GM03348 (cell line): ENCODE measurements at regions not wholly inside any gene's neighbourhood (a gene's known extent, or its start where the extent isn't known, plus 50 kb on each side); places are given as distances from the start of the nearest gene placed in this dataset.
"Not testable (repeated sequence)": the region's sequence is repeated elsewhere in the genome, so short reads cannot be mapped to it uniquely, and the experiment has no call there.

Experiments
- DNase-seq: peaks from one replicate; pipeline ENCODE4 v3.0.0; 2012; ENCODE audit warnings: low spot score

DNA sequence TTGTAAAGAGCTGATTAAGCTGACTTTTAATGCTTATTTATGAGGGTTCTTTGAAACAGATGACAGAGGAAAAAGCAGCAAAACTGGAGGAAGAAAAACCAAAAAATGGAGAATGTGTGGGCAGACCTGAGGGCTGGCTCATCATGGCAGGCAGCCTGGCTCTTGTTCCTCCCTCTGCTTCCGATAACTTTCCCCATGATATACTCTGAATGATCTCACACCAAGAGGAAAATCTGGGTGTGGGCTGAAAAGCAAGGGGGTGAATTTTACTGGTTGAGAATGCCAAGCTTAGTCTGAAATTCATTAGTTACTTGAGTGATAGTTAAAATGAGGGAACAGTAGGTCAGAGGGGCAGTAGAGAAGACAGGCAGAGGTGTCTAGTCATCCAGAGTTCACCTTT, 330.1 kb upstream of the PRICKLE1 start:
- DNase-seq = no peak

DNA sequence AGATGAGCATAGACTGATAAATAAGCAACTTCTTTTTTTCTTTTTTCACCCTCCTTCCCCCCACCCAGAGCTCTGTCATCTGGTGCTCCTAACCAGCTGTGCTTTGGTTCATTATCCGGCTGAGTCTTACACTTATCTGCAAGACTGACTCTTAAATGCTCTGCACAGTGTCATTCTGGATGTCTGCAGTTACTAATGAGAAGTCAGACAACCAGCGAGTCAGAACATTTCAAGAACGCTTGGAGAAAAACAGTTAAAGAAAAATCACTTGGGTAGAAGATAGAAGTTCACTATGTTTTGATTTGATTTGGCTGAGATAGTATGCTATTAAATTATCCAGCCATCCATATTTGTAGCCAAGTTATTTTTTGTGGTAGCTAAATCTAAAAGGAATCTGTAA, 328.9 kb upstream of the PRICKLE1 start:
- no peak for DNase-seq

DNA sequence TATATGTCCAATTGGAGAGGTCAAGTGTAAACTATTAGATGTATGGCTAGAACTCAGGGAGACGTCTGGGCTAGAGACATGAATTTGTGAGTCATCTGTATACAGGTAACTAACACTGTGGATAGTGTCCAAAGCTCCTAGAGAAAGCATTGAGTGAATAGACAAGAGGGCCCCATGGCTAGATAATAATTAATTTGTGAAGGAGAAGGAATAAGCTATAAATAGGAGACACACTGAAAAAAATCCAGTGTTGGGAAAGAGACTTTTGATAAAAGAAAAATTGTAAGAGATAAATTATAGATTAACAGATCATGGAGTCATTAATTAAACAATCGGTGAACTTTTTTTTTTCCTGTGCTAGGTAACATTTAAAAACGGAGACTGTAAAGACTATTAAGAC, 326.6 kb upstream of the PRICKLE1 start:
- no peak for DNase-seq

DNA sequence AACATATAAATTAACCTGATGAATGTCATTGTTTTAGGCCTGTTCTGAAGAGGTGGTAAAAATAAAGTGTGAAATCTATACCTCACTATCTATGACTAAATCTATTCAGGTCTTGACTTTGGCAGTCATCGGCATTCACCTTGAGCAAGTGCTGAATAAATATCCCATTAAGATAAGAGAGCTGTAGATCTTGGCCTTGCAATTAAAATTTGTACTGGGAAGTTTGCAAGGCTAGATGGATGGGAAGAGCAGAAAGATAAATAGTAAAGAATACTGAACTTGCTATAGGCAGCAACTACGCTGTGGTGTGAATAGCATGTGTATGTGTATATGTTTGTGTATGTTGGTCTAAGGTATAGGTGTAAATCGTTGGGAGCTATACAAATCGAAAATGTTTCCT, 325.9 kb upstream of the PRICKLE1 start:
- no peak for DNase-seq

DNA sequence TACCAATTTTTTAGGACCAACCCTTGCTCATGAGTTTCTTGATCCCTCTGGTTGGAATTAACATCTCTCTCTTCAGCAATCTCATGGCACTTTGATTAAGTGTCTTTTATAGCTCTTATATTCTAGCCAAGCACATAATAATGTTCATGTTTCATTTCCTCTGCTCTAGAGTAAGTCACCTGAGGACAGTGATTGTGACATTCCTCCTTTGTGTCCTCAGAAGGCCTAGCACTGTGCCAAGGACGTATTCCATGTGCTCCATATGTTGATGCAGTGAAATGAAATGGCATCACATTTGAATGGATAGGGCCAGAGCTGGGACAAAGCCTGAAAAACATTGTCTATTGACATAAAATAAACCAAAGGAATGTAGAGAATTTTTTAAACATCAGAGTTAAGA, 322.8 kb upstream of the PRICKLE1 start:
- DNase-seq = no peak

DNA sequence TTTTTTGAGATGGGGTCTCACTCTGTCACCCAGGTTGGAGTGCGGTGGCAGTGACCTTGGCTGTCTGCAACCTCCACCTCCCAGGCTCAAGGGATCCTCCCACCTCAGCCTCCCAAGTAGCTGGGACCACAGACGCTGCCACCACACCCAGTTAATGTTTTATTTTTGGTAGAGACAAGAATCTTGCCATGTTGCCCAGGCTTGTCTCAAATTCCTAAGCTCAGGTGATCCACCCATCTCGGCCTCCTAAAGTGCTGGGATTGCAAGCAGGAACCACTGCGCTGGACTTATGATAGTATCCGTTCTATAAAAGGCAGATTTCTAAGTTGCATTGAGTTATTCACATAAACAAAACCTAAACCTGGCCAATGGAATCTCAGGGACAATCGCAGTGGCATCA, 321.1 kb upstream of the PRICKLE1 start:
- DNase-seq = no peak

DNA sequence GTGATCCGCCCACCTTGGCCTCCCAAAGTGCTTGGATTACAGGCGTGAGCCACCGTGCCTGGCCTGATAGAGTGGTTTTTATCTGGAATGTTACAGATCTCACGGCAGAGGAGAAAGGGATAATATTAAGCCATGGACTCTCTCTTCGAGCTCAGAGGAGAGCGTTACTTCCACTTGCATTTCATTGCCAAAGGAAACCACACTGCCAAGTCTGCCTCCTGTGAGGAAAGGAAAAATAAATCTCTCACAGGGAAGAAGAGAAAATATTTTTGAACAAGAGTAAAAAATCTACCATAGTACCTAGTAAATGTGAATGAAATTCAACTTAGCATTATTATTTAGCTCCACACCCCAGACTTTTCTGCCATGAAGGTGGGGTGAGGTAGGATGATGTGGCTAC, 319.2 kb upstream of the PRICKLE1 start:
- no peak for DNase-seq

DNA sequence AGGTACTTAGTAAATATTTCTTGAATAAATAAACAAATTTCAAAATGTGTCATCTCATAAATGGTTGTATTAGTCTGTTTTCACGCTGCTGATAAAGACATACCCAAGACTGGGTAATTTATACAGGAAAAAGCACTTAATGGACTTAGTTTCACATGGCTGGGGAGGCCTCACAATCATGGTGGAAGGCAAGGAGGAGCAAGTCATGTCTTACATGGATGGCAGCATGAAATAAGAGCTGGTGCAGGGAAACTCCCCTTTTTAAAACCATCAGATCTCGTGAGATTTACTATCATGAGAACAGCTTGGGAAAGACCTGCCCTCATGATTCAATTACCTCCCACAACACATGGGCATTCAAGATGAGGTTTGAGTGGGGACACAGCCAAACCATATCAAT, 317.3 kb upstream of the PRICKLE1 start:
- not testable (repeated sequence) for DNase-seq

DNA sequence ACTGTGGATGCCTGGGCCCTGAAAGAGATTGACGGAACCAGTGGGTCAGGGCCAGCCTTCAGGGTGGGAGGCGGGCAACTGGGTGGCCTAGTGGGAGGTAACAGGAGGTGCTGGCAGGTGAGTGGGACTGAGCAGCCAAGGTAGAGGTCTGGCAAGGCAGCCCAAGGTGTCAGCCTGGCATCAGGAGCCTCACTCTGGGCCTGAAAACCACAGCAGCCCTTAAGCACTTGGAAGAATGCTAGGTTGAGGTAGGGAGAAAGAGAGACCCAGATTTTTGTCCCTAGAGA, 315.8 kb upstream of the PRICKLE1 start:
- DNase-seq = no peak

DNA sequence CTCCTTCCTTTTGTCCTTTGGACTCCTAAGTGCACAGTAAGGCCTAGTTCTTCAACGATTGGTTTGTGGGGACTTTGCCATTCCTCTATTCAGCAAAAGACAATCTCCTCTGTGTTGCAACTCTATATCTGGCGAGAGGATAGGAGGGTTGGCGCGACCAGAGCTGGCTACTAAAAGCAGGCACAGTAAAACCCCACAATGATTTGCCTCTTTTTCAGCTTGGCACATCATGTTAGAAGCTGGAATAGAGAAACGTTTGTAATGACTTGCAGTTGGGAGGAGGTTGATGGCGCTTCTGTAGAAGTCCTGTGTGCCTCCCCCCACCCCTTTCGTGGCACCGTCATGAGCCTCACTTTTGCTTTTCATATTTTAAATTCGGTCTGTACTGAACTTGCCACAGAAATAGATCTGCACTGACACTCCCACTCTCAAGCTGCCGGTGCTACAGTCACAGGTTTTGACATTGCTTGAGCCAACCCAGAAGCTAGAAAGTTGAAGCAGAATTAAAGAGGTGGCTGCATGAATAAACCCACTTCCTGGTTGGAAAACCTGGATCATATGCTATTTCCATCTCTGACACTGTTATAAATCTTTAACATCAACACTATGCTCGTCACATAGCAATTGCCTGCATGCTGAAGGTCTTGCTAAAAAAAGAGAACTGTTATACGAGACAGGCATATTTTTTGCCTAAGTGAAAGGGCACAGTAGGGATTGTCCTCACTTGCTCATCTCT, 315.3 kb upstream of the PRICKLE1 start:
- DNase-seq = peak; percentile 5

DNA sequence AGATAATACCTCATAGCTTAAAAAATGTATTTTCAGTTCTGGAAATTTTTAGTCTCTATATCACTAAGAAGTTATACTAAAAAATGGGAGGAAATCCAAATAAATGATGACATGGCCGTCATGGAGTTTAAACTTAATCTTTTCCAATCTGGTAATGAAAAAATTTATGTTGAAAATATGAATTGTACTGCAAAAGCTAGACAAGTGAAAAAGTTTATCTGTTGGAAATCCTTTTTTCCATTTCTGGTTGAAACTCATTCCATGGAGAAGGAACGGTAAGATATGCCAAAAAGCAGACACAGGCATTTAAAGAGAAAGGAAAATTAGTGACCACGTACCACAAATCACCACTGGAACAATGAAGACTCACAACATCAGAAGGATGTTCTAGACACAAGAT, 314.2 kb upstream of the PRICKLE1 start:
- DNase-seq = no peak

DNA sequence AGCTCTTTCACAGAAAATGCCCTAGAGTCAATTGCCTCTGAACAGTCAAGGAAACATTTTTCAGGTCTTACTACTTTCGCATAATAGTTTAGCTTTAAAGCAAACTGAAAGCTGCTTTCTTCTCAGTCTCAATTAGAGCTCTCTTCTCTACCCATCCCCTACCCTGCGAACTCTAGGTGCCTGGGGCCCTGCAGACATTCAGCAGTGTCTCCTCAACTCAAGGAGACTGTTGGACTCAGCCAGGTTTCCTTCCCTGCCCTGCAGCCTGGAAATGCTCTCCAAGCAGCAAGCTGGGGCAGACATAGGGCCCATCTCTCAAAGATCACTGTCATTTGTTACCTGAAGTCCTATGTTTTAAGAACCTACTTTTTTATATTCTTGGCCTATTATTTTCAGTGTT, 312.5 kb upstream of the PRICKLE1 start:
- no peak for DNase-seq

DNA sequence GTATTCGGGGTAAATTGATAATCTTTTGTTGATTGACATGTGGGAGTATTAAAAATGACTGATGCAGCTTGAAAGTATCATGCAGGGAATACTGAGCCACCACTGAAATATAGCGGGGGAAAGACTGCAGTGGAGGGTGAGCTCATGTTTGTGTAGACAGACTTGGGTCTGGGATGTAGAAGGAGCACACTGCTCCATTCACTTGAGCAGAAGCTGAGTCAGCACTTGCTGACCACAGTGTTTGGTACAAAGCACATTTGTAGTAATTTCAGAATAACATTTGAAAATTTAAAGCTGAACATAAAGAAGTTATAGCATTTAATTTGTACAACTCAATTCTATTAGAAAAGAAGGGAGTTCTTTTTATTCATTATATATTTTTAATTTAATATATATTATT, 304.3 kb upstream of the PRICKLE1 start:
- no peak for DNase-seq

DNA sequence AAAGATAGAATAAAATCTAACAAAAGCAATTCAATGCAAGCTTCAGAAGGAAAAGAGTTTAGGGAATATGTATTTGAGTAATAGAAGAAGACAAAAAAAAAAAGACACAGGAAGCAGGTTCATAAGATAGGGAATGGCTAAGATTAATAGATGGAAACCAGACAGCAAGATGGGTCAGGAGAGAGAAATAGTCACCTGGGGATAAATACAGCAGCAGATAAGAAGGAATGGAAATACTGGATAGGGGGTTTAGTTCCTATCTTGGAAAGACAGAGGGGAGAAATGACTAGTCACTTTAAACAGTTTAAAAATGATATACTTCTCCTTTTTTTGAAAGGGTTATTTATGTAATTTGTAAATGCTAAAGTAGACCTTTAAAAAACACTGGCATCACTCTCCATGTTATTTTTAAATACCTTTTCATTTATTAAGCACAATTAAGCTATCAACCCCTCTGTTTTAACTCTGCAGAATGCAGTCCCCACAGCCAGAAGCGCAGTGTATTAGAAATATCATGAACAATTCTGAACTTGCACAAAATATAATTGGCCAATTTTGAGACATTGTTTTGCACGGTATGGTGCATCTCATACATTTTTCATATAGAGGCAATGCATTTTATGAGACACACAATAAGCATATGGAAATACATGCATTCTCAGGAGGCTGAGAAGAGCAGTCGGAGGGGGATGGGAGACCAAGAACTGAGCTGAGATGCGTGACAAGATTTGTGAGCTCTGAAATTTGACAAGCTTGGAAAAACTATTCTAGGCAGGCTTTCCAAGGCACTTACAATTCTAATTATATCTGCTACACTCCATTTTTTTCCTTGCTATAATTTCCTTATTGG, 303.4 kb upstream of the PRICKLE1 start:
- DNase-seq = no peak

DNA sequence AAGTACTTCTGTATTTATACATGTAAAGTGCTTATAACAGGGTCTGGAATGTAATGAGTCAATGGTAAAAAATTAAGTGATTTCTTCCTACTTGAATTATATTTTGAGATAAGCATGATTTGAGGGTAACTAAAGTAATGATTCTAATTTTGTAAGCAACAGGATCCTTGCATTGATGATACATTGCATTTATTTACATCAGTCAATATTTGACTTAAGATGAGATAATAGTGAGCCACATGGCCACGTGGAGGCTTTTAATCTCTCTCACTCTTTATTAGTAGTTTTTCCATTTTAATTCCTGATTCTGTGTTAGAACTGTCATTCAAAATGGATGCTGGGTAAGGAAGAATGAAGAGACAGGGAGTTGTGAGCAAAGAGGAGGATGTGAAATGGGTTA, 298.1 kb upstream of the PRICKLE1 start:
- no peak for DNase-seq

DNA sequence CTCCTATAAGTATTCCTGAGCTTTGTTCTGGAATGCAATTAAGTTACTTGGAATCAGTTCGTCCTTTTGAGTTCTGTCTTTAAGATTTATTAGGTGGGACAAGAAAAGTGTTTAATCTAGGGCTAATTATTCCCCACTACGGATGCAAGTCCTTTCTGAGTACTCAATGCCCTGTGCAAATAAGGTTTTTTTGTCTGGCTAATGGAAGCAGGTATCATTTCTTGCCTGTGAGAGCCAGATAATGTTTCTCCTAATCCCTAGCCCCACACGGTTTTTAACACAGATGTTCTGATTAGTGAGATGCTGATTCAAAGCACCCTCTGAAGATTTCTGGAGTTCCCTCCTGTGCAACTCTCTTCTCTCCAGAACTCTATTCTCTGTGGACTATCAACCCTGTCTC, 296.6 kb upstream of the PRICKLE1 start:
- no peak for DNase-seq

DNA sequence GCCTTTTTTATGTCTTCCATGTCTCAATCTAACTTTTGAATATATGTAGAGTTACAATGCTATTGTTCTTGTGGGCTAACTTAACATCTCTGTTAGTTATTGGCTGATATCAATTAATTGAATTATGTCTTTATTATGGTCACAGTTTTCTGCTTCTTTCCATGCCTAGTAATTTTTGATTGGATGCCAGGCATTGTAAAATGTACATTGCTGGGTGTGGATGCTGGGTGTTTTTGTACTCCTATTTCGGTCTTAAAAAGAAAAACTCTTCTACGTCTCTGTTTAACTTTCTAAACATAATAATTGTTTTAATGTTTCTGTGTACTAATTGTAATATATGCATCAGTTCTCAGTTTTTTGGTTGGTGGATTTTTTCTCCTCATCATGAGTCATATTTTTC, 296.1 kb upstream of the PRICKLE1 start:
- no peak for DNase-seq

DNA sequence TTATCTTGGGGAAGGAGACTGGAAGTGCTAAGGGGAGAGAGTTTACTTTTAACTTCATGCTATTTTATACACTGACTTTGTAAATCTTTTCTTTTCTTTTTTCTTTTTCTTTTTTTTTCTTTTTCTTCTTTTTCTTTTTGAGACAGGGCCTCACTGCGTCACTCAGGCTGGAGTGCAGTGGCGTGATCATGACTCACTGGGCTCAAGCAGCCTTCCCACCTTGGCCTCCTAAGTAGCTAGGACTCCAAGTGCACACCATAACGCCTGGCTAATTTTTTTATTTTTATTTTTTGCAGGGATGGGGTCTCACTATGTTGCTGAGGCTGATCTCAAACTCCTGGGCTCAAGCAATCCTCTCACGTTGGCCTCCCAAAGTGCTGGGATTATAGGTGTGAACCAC, 294.6 kb upstream of the PRICKLE1 start:
- DNase-seq = no peak

DNA sequence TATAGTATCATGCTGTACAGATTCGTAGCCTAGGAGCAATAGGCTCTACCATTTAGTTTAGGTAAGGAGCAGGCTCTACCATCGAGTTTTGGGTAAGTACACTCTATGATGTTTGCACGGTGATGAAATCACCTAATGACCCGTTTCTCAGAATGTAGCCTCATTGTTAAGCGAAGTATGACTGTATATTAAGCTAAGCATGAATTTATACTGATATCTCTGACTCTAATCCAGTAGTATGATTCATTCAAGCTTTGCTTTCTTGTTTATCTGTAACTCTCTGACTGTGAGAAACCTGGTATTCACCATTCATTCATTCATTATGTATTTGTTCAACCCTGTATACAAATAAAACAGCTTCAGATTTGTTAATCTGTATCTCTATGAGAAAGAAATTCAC, 283.9 kb upstream of the PRICKLE1 start:
- DNase-seq = no peak

DNA sequence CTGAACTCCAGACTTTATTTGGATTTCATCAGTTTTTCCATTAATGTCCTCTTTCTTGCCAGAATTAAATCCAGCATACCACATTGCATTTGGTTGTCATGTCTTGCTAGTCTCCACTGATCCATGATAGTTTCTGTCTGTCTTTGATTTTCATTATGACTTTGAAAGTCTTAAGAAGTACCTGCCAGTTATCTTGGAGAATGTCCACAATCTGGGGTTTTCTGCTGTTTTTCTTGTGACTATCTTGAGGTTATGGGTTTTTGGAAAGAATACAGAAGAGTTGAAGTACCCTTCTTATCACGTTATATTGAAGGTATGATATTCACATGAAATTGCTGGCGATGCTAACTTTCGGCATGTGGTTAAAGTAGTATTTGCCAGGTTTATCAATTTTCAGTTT, 282.3 kb upstream of the PRICKLE1 start:
- no peak for DNase-seq

DNA sequence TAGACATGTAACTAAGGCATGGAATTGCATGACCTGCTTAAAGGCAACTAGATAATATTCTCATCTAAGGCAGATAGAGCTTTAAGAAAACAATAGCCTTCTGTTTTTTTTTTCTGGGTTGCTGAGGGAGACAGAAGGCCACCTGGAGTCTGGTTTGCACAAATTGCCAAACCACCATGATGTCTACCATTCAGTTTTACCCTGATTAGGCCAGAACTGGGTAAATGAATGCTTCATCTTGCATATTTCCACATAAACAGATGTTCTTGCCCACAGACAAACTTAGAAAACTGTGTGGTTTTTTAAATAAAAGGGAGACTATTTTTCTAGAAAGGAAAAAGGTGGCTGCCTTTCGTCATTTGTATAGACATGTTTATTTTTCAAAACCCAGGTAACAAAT, 278.7 kb upstream of the PRICKLE1 start:
- no peak for DNase-seq

DNA sequence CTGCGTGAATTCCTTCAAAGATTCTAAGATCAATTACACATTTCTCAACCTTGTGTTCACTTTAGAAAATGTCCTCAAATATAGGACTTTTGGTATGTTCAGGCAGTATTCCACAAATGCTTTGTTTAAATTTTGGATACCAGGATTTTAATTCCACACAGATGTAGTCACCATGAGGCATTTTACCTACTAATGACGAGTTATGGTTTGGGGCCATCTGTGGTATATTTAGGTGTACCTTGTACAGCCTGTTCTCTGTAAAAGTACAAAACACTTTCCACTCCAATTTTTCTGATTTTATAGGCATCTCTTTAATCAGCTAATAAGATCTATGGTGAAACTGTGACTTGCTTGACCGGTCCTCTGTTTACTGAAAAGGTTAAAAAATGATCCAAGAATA, 275.7 kb upstream of the PRICKLE1 start:
- DNase-seq = no peak

DNA sequence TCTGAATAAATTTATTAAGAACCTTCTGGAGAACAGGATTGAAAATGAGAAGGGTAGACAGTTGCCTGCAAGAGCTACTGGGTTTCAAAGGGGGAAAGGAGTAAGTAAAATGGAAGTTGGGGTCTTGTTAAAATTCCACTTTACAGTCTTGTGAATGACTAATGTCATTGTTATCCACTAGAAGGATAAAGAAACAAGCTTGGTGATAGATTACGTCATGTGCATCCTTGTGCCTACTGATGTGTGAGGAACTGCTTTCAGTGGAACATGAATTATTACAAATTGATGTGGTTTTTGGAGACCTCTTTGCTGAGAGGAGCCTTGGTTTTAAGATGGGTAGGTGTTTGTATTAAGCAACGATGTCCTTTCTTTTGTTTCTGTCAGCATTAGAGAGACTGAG, 272.5 kb upstream of the PRICKLE1 start:
- DNase-seq = no peak

DNA sequence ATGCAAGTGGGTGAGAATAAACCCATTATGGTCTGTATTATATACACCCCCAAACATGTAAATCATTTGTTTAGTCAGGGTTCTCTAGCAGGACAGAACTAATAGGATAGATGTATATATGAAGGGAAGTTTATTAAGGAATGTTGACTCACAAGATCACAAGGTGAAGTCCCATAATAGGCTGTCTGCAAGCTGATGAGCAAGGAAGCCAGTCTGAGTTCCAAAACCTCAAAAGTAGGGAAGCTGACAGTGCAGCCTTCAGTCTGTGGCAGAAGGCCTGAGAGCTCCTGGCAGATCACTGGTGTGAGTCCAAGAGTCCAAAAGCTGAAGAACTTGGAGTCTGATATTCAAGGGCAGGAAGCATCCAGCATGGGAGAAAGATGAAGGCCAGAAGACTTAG, 270.8 kb upstream of the PRICKLE1 start:
- DNase-seq = not testable (repeated sequence)
